Keratinocyte (primary cell): ENCODE measurements at regions not wholly inside any gene's neighbourhood (a gene's known extent, or its start where the extent isn't known, plus 50 kb on each side); places are given as distances from the start of the nearest gene placed in this dataset.

Experiments
- DNase-seq: peaks from one replicate; pipeline ENCODE4 v3.0.0-alpha.2; 2011; ENCODE audit warnings: low read depth, missing footprints, low spot score
- FAIRE-seq: peaks from 2 replicates; lab custom pipeline; 2011; peaks lifted over from hg19 to GRCh38; lab: Jason Lieb, UNC
- H2AFZ ChIP-seq: 2 replicates; pipeline ENCODE4 v1.6.0; 2012; ENCODE audit warnings: low read length, control low read depth, inconsistent platforms; ENCODE audit not compliant: control insufficient read depth
- H3K27ac ChIP-seq: 2 replicates; pipeline ENCODE4 v1.5.1; 2011; ENCODE audit warnings: low read length; ENCODE audit not compliant: control insufficient read depth, insufficient read depth
- H3K27me3 ChIP-seq: 3 replicates; pipeline ENCODE4 v1.6.0; 2011; ENCODE audit warnings: low read length; ENCODE audit not compliant: control insufficient read depth, insufficient read depth; ENCODE audit errors: extremely low read depth
- H3K36me3 ChIP-seq, 2 experiments: 2 replicates in 1 of 2; 3 replicates in 1 of 2; pipeline ENCODE4 v1.5.1; 2011; ENCODE audit warnings: low read length in 2 of 2, mild to moderate bottlenecking in 1 of 2; ENCODE audit not compliant: control insufficient read depth in 2 of 2, insufficient read depth in 2 of 2; ENCODE audit errors: extremely low read depth in 1 of 2
- H3K4me1 ChIP-seq: 3 replicates; pipeline ENCODE4 v1.5.1; 2011; ENCODE audit warnings: low read length; ENCODE audit not compliant: control insufficient read depth, insufficient read depth; ENCODE audit errors: extremely low read depth
- H3K4me2 ChIP-seq: 3 replicates; pipeline ENCODE4 v1.6.0; 2011; ENCODE audit warnings: low read depth, low read length; ENCODE audit not compliant: control insufficient read depth, insufficient read depth; ENCODE audit errors: extremely low read depth
- H3K4me3 ChIP-seq, 3 experiments: fragments of 200-600 bp in 1 of 3; sonication (generic) in 1 of 3; 2 replicates in 2 of 3; 3 replicates in 1 of 3; pipeline ENCODE4 v1.5.1; 2011 to 2016; ENCODE audit warnings: low read length in 3 of 3, mild to moderate bottlenecking in 3 of 3, control low read depth in 2 of 3, inconsistent platforms in 1 of 3, low read depth in 1 of 3, mixed read lengths in 1 of 3, mixed run types in 1 of 3, moderate library complexity in 1 of 3; ENCODE audit not compliant: control insufficient read depth in 2 of 3, insufficient read depth in 2 of 3; ENCODE audit errors: extremely low read depth in 1 of 3
- H3K79me2 ChIP-seq: 2 replicates; pipeline ENCODE4 v1.6.0; 2012; ENCODE audit warnings: low read length; ENCODE audit not compliant: control insufficient read depth, insufficient read depth
- H3K9ac ChIP-seq: 3 replicates; pipeline ENCODE4 v1.6.0; 2011; ENCODE audit warnings: low read length; ENCODE audit not compliant: control insufficient read depth, insufficient read depth; ENCODE audit errors: extremely low read depth
- H3K9me1 ChIP-seq: 3 replicates; pipeline ENCODE4 v1.6.0; 2011; ENCODE audit warnings: low read length; ENCODE audit not compliant: control insufficient read depth, insufficient read depth; ENCODE audit errors: extremely low read depth
- H3K9me3 ChIP-seq: 2 replicates; pipeline ENCODE4 v1.5.1; 2012; ENCODE audit warnings: low read depth, low read length; ENCODE audit not compliant: control insufficient read depth
- H4K20me1 ChIP-seq: 3 replicates; pipeline ENCODE4 v1.6.0; 2011; ENCODE audit warnings: low read length; ENCODE audit not compliant: control insufficient read depth, insufficient read depth; ENCODE audit errors: extremely low read depth
- EZH2 ChIP-seq: IDR thresholded peaks from one replicate; pipeline ENCODE4 v1.6.1; 2012; ENCODE audit warnings: inconsistent platforms, mild to moderate bottlenecking, low read length, moderate library complexity
- dilution Hi-C: fragments of 300-500 bp; cut with MboI; formaldehyde crosslinking; loops from one replicate; pipeline ENCODE4 v1.7.0; 2020; ENCODE audit warnings: low sequenced_read_pairs; ENCODE audit not compliant: extremely low pct_ligation_motif_present
- TF ChIP-seq, protein P1 (sequence below), 3 experiments: IDR thresholded peaks in 1 of 3; conservative IDR thresholded peaks in 1 of 3; optimal IDR thresholded peaks in 1 of 3; 2 replicates in 2 of 3; 3 replicates in 1 of 3; pipeline versions ENCODE3 to v1.5.1; 2011; ENCODE audit warnings: low read length in 3 of 3, mild to moderate bottlenecking in 3 of 3, moderate library complexity in 2 of 3, control low read depth in 1 of 3, inconsistent platforms in 1 of 3; ENCODE audit not compliant: insufficient read depth in 2 of 3; ENCODE audit errors: extremely low read depth in 1 of 3

DNA sequence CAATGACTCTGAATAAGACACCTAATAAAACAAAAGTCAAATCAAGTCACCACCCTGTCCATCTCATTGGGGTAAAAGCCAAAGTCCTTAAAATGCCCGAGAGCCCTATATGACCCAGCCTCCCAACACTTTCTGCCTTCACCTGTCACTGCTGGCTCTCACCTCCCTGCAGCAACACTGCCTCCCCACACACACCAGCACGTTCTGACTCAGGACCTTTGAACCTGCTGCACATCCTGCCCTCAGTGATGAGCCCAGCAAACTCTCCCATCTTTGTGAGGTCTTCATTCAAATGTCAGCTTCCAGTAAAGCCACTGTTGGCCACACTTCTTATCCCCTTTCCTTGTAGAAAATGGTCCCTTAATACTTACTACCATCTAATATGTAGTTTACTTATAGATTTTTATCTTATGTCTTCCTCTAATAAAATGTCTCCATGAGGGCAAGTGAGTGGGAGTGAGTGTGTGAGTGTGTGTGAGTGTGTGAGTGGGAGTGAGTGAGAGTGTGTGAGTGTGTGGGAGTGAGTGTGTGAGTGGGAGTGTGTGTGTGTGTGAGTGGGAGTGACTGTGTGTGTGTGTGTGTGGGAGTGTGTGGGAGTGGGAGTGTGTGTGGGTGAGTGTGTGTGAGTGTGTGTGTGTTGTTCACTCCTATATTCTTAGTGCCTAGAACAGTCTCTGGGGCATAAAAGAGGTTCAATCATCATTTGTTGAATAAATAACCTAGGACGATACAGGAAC is 504.7 kb downstream of the EIPR1 start:
- TF ChIP-seq EZH2 = no peak
- TF ChIP-seq, protein P1, sequence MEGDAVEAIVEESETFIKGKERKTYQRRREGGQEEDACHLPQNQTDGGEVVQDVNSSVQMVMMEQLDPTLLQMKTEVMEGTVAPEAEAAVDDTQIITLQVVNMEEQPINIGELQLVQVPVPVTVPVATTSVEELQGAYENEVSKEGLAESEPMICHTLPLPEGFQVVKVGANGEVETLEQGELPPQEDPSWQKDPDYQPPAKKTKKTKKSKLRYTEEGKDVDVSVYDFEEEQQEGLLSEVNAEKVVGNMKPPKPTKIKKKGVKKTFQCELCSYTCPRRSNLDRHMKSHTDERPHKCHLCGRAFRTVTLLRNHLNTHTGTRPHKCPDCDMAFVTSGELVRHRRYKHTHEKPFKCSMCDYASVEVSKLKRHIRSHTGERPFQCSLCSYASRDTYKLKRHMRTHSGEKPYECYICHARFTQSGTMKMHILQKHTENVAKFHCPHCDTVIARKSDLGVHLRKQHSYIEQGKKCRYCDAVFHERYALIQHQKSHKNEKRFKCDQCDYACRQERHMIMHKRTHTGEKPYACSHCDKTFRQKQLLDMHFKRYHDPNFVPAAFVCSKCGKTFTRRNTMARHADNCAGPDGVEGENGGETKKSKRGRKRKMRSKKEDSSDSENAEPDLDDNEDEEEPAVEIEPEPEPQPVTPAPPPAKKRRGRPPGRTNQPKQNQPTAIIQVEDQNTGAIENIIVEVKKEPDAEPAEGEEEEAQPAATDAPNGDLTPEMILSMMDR (optimal IDR thresholded peaks at IDR 0.05 in 1 of 3, IDR thresholded peaks at IDR 0.05 in 1 of 3, conservative IDR thresholded peaks at IDR 0.05 in 1 of 3; ENCODE audit: extremely low read depth in 1 of 3, insufficient read depth in 2 of 3, low read length in 3 of 3) = no peak
- no peaks in the 10 kb centered on the region for H3K9me3 ChIP-seq
- H4K20me1 ChIP-seq = no peaks in the 10 kb centered on the region
- H3K4me1 ChIP-seq = no peaks in the 10 kb centered on the region
- H3K9me1 ChIP-seq = no peaks in the 10 kb centered on the region
- dilution Hi-C loops = no loop called here
- no peak overlapping the region for H3K9ac ChIP-seq
- no peak overlapping the region for H3K4me2 ChIP-seq
- no peaks in the 10 kb centered on the region for H3K79me2 ChIP-seq
- H3K4me3 ChIP-seq = no peak overlapping the region
- H3K36me3 ChIP-seq = no peaks in the 10 kb centered on the region
- peaks cover 8% of the 10 kb centered on the region for H3K27me3 ChIP-seq
- no peak overlapping the region for H2AFZ ChIP-seq
- no peak overlapping the region for H3K27ac ChIP-seq
- DNase-seq (no peak), FAIRE-seq (no peak)

DNA sequence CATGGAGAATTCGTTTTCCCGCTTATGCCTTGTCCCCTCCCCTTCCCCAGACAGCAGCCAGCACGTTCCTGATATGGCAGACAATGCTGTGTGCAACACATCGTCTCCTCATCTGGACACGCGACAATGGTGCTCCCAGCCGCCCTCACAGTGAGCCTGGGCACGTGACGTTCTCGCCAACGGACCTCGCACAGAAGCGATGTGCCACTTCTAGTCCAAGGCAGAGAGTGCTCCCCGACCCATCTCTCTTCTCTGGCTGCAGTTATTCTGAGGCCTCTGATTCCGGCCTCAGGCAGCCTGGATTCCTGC is 505.4 kb downstream of the EIPR1 start:
- Histone ChIP-seq H3K27me3 (peaks cover 2% of the 10 kb centered on the region), H3K9me1 (no peaks in the 10 kb centered on the region), H3K27ac (no peak overlapping the region), H3K9ac (no peak overlapping the region), H3K36me3 (no peaks in the 10 kb centered on the region), H3K4me2 (no peak overlapping the region), H3K4me3 (no peak overlapping the region), H3K9me3 (no peaks in the 10 kb centered on the region), H3K4me1 (no peaks in the 10 kb centered on the region), H2AFZ (no peak overlapping the region), H4K20me1 (no peaks in the 10 kb centered on the region), H3K79me2 (no peaks in the 10 kb centered on the region)
- no peak for DNase-seq
- no peak for TF ChIP-seq EZH2
- TF ChIP-seq, protein P1 (optimal IDR thresholded peaks at IDR 0.05 in 1 of 3, IDR thresholded peaks at IDR 0.05 in 1 of 3, conservative IDR thresholded peaks at IDR 0.05 in 1 of 3; ENCODE audit: extremely low read depth in 1 of 3, insufficient read depth in 2 of 3, low read length in 3 of 3) = no peak
- FAIRE-seq = no peak
- dilution Hi-C loops = no loop called here
